GM12878 (cell line): ENCODE measurements at regions not wholly inside any gene's neighbourhood (a gene's known extent, or its start where the extent isn't known, plus 50 kb on each side); places are given as distances from the start of the nearest gene placed in this dataset.

Source experiments
- ATAC-seq: fragments of 200-7000 bp; cut with Tn5 transposase; 3 replicates; pipeline ENCODE4 v1.9.1; 2020; ENCODE audit warnings: mild to moderate bottlenecking, moderate library complexity
- BruUV-seq: library from RNA; stranded (reverse); fragments of 400-500 nt; replicated peaks from 2 replicates; lab custom pipeline; 2021; lab: Mats Ljungman, UMichigan
- CTCF ChIA-PET: fragments of 300-600 bp; sonication (Branson Sonifier 250); formaldehyde crosslinking; extraction: SDS; loops from one replicate; lab custom pipeline; 2021; ENCODE audit warnings: inconsistent platforms; lab: Yijun Ruan, JAX
- POLR2A ChIA-PET: fragments of 350-600 bp; formaldehyde crosslinking; extraction: SDS; loops from one replicate; lab custom pipeline; 2021; ENCODE audit warnings: inconsistent platforms; lab: Charles Lee
- RAD21 ChIA-PET: fragments of 300-600 bp; sonication (Branson Sonifier 250); formaldehyde crosslinking; loops from one replicate; lab custom pipeline; 2023; ENCODE audit warnings: antibody characterized with exemption; ENCODE audit not compliant: unreplicated experiment; lab: Charles Lee
- SMC1A ChIA-PET: fragments of 300-600 bp; sonication (Branson Sonifier 250); formaldehyde crosslinking; loops from one replicate; lab custom pipeline; 2023; ENCODE audit not compliant: unreplicated experiment, uncharacterized antibody; lab: Charles Lee
- DNase-seq: peaks from one replicate; pipeline ENCODE4 v3.0.0-alpha.2; 2011; ENCODE audit warnings: low read depth, low spot score
- FAIRE-seq: peaks from 3 replicates; lab custom pipeline; 2011; peaks lifted over from hg19 to GRCh38; lab: Jason Lieb, UNC
- H2AFZ ChIP-seq: 2 replicates; pipeline ENCODE4 v1.6.0; 2011; ENCODE audit warnings: low read depth, low read length, control low read depth; ENCODE audit not compliant: control insufficient read depth
- H3K27ac ChIP-seq: 2 replicates; pipeline ENCODE4 v1.5.1; 2011; ENCODE audit warnings: control low read depth; ENCODE audit not compliant: control insufficient read depth, insufficient read depth
- H3K27me3 ChIP-seq, 2 experiments: replicated peaks in 1 of 2; 2 replicates each; pipeline versions ENCODE4 v1.6.0 to v1.6.1; 2011; ENCODE audit warnings: low read length in 1 of 2; ENCODE audit not compliant: control insufficient read depth in 2 of 2, insufficient read depth in 2 of 2
- H3K36me3 ChIP-seq, 2 experiments: 2 replicates each; pipeline ENCODE4 v1.5.1; 2011; ENCODE audit warnings: low read length in 1 of 2; ENCODE audit not compliant: control insufficient read depth in 2 of 2, insufficient read depth in 2 of 2
- H3K4me1 ChIP-seq: 2 replicates; pipeline ENCODE4 v1.6.1; 2011; ENCODE audit warnings: mild to moderate bottlenecking, low read length, moderate library complexity, mixed read lengths; ENCODE audit not compliant: control insufficient read depth, insufficient read depth
- H3K4me2 ChIP-seq: 2 replicates; pipeline ENCODE4 v1.6.0; 2011; ENCODE audit warnings: control low read depth; ENCODE audit not compliant: control insufficient read depth, insufficient read depth
- H3K4me3 ChIP-seq: fragments of 200-600 bp; sonication (generic); 2 replicates; pipeline ENCODE4 v1.5.1; 2016
- H3K79me2 ChIP-seq: 2 replicates; pipeline ENCODE4 v1.6.0; 2011; ENCODE audit warnings: low read length; ENCODE audit not compliant: control insufficient read depth, insufficient read depth
- H3K9ac ChIP-seq: 2 replicates; pipeline ENCODE4 v1.8.0; 2011; ENCODE audit warnings: low read length, control low read depth, mixed read lengths; ENCODE audit not compliant: control insufficient read depth, insufficient read depth
- H3K9me3 ChIP-seq: replicated peaks from 3 replicates; pipeline ENCODE4 v1.5.1; 2011; ENCODE audit warnings: mild to moderate bottlenecking, low read length; ENCODE audit not compliant: control insufficient read depth, insufficient read depth
- H4K20me1 ChIP-seq: 2 replicates; pipeline ENCODE4 v1.6.0; 2011; ENCODE audit not compliant: control insufficient read depth, insufficient read depth
- DPF2 ChIP-seq: fragments of 450-650 bp; IDR thresholded peaks from 2 replicates; pipeline ENCODE4 v1.6.1; 2017; ENCODE audit warnings: mild to moderate bottlenecking
- GATAD2B ChIP-seq: fragments of 450-650 bp; conservative IDR thresholded peaks from 2 replicates; pipeline ENCODE4 v1.6.1; 2017; ENCODE audit warnings: low read depth, mild to moderate bottlenecking, moderate library complexity
- IKZF1 ChIP-seq: fragments of 450-650 bp; conservative IDR thresholded peaks from 2 replicates; pipeline ENCODE4 v1.6.1; 2017; ENCODE audit warnings: antibody characterized with exemption, mild to moderate bottlenecking
- IKZF2 ChIP-seq, 2 experiments: fragments of 450-650 bp; IDR thresholded peaks; 2 replicates each; pipeline ENCODE4 v1.6.1; 2017; ENCODE audit warnings: mild to moderate bottlenecking in 2 of 2, moderate library complexity in 2 of 2
- NBN ChIP-seq: fragments of 450-650 bp; IDR thresholded peaks from 2 replicates; pipeline ENCODE4 v1.6.1; 2016
- RFX5 ChIP-seq: IDR thresholded peaks from 2 replicates; pipeline ENCODE4 v1.6.1; 2011; ENCODE audit warnings: low read depth, low read length, improper control_type of control experiment
- SREBF2 ChIP-seq: IDR thresholded peaks from 2 replicates; pipeline ENCODE4 v1.6.1; 2012; ENCODE audit warnings: mild to moderate bottlenecking, low read length
- ZNF274 ChIP-seq: IDR thresholded peaks from one replicate; pipeline ENCODE4 v1.8.0; 2011; ENCODE audit not compliant: insufficient read length, insufficient read depth
- WGBS: methylation state at CpG from one replicate; pipeline ENCODE4 v1.1.6; 2016; ENCODE audit warnings: low lambda C conversion rate; ENCODE audit not compliant: insufficient replicate concordance, insufficient coverage; ENCODE audit errors: missing lambda C conversion rate; 5-methylcytosine and 5-hydroxymethylcytosine counted together
- in situ Hi-C: fragments of 300-500 bp; cut with MboI; formaldehyde crosslinking; loops from 9 replicates; pipeline ENCODE4 v1.14.3; 2018; ENCODE audit warnings: mixed read lengths
- intact Hi-C: fragments of 100-400 bp; cut with micrococcal nuclease; formaldehyde crosslinking; loops from one replicate; pipeline ENCODE4 v1.14.2; 2022; ENCODE audit not compliant: unreplicated experiment
- TF ChIP-seq, protein P1 (sequence below): fragments of 450-650 bp; IDR thresholded peaks from 2 replicates; pipeline ENCODE4 v1.6.1; 2016; ENCODE audit warnings: mild to moderate bottlenecking
- TF ChIP-seq, protein P2 (sequence below): IDR thresholded peaks from 2 replicates; pipeline ENCODE4 v1.6.1; 2011; ENCODE audit warnings: low read depth, low read length, improper control_type of control experiment, borderline replicate concordance

DNA sequence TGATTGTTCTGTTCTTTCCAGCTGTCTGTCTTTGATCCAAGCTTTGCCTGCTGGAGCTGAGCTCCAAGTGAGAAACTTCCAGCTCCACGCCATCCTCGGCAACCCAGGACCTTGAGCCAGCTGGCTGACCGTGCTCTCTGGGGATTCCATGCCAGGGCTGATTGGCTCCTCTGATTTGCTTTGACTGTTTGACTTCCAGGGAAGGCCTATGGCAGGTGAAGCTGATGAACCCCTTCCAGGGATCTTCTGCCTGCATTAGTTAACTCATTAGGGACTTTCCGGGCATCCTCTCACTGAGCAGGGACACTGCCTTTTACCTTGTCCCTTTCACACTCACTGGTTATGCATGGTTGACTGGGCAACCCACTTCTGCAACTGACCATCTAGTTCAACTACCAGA is 406.1 kb downstream of the RPS6KC1 start:
- Histone ChIP-seq H4K20me1 (no peaks in the 10 kb centered on the region), H3K9ac (no peak overlapping the region), H3K9me3 (no peaks in the 10 kb centered on the region), H2AFZ (no peak overlapping the region), H3K27ac (no peak overlapping the region), H3K79me2 (no peaks in the 10 kb centered on the region), H3K27me3 (no peaks in the 10 kb centered on the region; a peak in 1 of 4 replicates), H3K4me2 (no peak overlapping the region), H3K4me1 (no peaks in the 10 kb centered on the region), H3K4me3 (no peak overlapping the region), H3K36me3 (no peaks in the 10 kb centered on the region)
- ChIA-PET SMC1A (no interaction called here), CTCF (no interaction called here), RAD21 (interaction anchor here (0.6 kb wide), 1 partner anchor 619 kb away, joined by 3 read pairs; no protein-coding TSS in a partner anchor), POLR2A (no interaction called here)
- TF ChIP-seq, protein P1, sequence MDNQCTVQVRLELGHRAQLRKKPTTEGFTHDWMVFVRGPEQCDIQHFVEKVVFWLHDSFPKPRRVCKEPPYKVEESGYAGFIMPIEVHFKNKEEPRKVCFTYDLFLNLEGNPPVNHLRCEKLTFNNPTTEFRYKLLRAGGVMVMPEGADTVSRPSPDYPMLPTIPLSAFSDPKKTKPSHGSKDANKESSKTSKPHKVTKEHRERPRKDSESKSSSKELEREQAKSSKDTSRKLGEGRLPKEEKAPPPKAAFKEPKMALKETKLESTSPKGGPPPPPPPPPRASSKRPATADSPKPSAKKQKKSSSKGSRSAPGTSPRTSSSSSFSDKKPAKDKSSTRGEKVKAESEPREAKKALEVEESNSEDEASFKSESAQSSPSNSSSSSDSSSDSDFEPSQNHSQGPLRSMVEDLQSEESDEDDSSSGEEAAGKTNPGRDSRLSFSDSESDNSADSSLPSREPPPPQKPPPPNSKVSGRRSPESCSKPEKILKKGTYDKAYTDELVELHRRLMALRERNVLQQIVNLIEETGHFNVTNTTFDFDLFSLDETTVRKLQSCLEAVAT, result no peak
- no peak for TF ChIP-seq IKZF2 (IDR thresholded peaks at IDR 0.05)
- TF ChIP-seq, protein P2, sequence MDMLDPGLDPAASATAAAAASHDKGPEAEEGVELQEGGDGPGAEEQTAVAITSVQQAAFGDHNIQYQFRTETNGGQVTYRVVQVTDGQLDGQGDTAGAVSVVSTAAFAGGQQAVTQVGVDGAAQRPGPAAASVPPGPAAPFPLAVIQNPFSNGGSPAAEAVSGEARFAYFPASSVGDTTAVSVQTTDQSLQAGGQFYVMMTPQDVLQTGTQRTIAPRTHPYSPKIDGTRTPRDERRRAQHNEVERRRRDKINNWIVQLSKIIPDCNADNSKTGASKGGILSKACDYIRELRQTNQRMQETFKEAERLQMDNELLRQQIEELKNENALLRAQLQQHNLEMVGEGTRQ, result no peak
- TF ChIP-seq NBN, result no peak
- no peak for TF ChIP-seq GATAD2B
- no peak for TF ChIP-seq DPF2
- TF ChIP-seq SREBF2, result no peak
- TF ChIP-seq IKZF1, result no peak
- TF ChIP-seq RFX5, result no peak
- TF ChIP-seq ZNF274, result no peak
- 52% methylated on average over 4 of the region's 4 CpGs for WGBS
- no peak for FAIRE-seq
- ATAC-seq, result no peak
- DNase-seq, result no peak
- intact Hi-C loops (no loop called here), in situ Hi-C loops (no loop called here)
- no TSS peak for BruUV-seq
